ENCODE measurements at regions not wholly inside any gene's neighbourhood (a gene's known extent, or its start where the extent isn't known, plus 50 kb on each side); places are given as distances from the start of the nearest gene placed in this dataset.
"Not testable (repeated sequence)": the region's sequence is repeated elsewhere in the genome, so short reads cannot be mapped to it uniquely, and the experiment has no call there.

GRCh38 chr21:9572782-9573181 lies 948.6 kb upstream of the TPTE start:
- H3K4me1 Mint-ChIP-seq; ATAC-seq (replicated peaks); H3K9me3 Mint-ChIP-seq; H3K4me3 Mint-ChIP-seq; DNase-seq; H3K27ac Mint-ChIP-seq; H3K27me3 Mint-ChIP-seq; H3K36me3 Mint-ChIP-seq: not testable (repeated sequence)

- ATAC-seq (replicated peaks); DNase-seq; H3K36me3 Mint-ChIP-seq; H3K9me3 Mint-ChIP-seq; H3K27me3 Mint-ChIP-seq; H3K27ac Mint-ChIP-seq; H3K4me1 Mint-ChIP-seq; H3K4me3 Mint-ChIP-seq: not testable (repeated sequence)
These were observed 947.9 kb upstream of the TPTE start for GRCh38 chr21:9573528-9573927.

GRCh38 chr21:9579275-9579674 lies 942.1 kb upstream of the TPTE start:
- H3K4me3 Mint-ChIP-seq; DNase-seq; ATAC-seq (replicated peaks); H3K4me1 Mint-ChIP-seq; H3K27me3 Mint-ChIP-seq; H3K36me3 Mint-ChIP-seq; H3K9me3 Mint-ChIP-seq; H3K27ac Mint-ChIP-seq: not testable (repeated sequence)

- not testable (repeated sequence) for H3K27me3 Mint-ChIP-seq; ATAC-seq (replicated peaks); H3K4me3 Mint-ChIP-seq; H3K36me3 Mint-ChIP-seq; H3K27ac Mint-ChIP-seq; H3K9me3 Mint-ChIP-seq; H3K4me1 Mint-ChIP-seq; DNase-seq
These were observed 933.4 kb upstream of the TPTE start for GRCh38 chr21:9587941-9588340.

GRCh38 chr21:9592591-9592990 lies 928.8 kb upstream of the TPTE start:
- H3K27ac Mint-ChIP-seq; DNase-seq; H3K4me1 Mint-ChIP-seq; H3K9me3 Mint-ChIP-seq; ATAC-seq (replicated peaks); H3K27me3 Mint-ChIP-seq; H3K36me3 Mint-ChIP-seq; H3K4me3 Mint-ChIP-seq: not testable (repeated sequence)

- DNase-seq; H3K9me3 Mint-ChIP-seq; H3K27me3 Mint-ChIP-seq; ATAC-seq (replicated peaks); H3K27ac Mint-ChIP-seq; H3K4me3 Mint-ChIP-seq; H3K4me1 Mint-ChIP-seq; H3K36me3 Mint-ChIP-seq: not testable (repeated sequence)
These were observed 927.7 kb upstream of the TPTE start for GRCh38 chr21:9593646-9594045.

GRCh38 chr21:9614011-9614410 lies 907.4 kb upstream of the TPTE start:
- H3K4me3 Mint-ChIP-seq; ATAC-seq (replicated peaks); DNase-seq; H3K27ac Mint-ChIP-seq; H3K36me3 Mint-ChIP-seq; H3K27me3 Mint-ChIP-seq; H3K9me3 Mint-ChIP-seq; H3K4me1 Mint-ChIP-seq: not testable (repeated sequence)

- H3K9me3 Mint-ChIP-seq; DNase-seq; H3K27me3 Mint-ChIP-seq; H3K4me3 Mint-ChIP-seq; ATAC-seq (replicated peaks); H3K27ac Mint-ChIP-seq; H3K36me3 Mint-ChIP-seq; H3K4me1 Mint-ChIP-seq: not testable (repeated sequence)
These were observed 900.1 kb upstream of the TPTE start for GRCh38 chr21:9621121-9621793.

- H3K27ac Mint-ChIP-seq; ATAC-seq (replicated peaks); H3K36me3 Mint-ChIP-seq; H3K4me3 Mint-ChIP-seq; H3K9me3 Mint-ChIP-seq; H3K4me1 Mint-ChIP-seq; DNase-seq; H3K27me3 Mint-ChIP-seq: not testable (repeated sequence)
These were observed 893.3 kb upstream of the TPTE start for GRCh38 chr21:9628051-9628450.

- H3K27ac Mint-ChIP-seq; H3K4me3 Mint-ChIP-seq; H3K36me3 Mint-ChIP-seq; H3K4me1 Mint-ChIP-seq; H3K9me3 Mint-ChIP-seq; DNase-seq; H3K27me3 Mint-ChIP-seq; ATAC-seq (replicated peaks): not testable (repeated sequence)
These were observed 874.0 kb upstream of the TPTE start for GRCh38 chr21:9647409-9647808.

- DNase-seq; H3K36me3 Mint-ChIP-seq; H3K4me1 Mint-ChIP-seq; H3K27me3 Mint-ChIP-seq; H3K9me3 Mint-ChIP-seq; H3K4me3 Mint-ChIP-seq; ATAC-seq (replicated peaks); H3K27ac Mint-ChIP-seq: not testable (repeated sequence)
These were observed 873.1 kb upstream of the TPTE start for GRCh38 chr21:9648331-9648730.

- not testable (repeated sequence) for H3K4me3 Mint-ChIP-seq, H3K27ac Mint-ChIP-seq, H3K27me3 Mint-ChIP-seq, H3K4me1 Mint-ChIP-seq, H3K9me3 Mint-ChIP-seq, DNase-seq, H3K36me3 Mint-ChIP-seq
- ATAC-seq (replicated peaks): peak; percentile 31 to 33
These were observed 872.2 kb upstream of the TPTE start for GRCh38 chr21:9648947-9649720.

GRCh38 chr21:9652819-9653218 lies 868.6 kb upstream of the TPTE start:
- DNase-seq; H3K27me3 Mint-ChIP-seq; ATAC-seq (replicated peaks); H3K27ac Mint-ChIP-seq; H3K4me1 Mint-ChIP-seq; H3K36me3 Mint-ChIP-seq; H3K4me3 Mint-ChIP-seq; H3K9me3 Mint-ChIP-seq: not testable (repeated sequence)

- H3K4me1 Mint-ChIP-seq; H3K36me3 Mint-ChIP-seq; H3K27me3 Mint-ChIP-seq; ATAC-seq (replicated peaks); H3K4me3 Mint-ChIP-seq; DNase-seq; H3K27ac Mint-ChIP-seq: not testable (repeated sequence)
- peaks cover 4 to 11% of the 10 kb centered on the region in 2 donors for H3K9me3 Mint-ChIP-seq
These were observed 866.2 kb upstream of the TPTE start for GRCh38 chr21:9655221-9655620.

- peak in 1 of 2 donors; percentile 26 for ATAC-seq (replicated peaks)
- H3K9me3 Mint-ChIP-seq: not testable (repeated sequence)
These were observed 864.9 kb upstream of the TPTE start for GRCh38 chr21:9656455-9656854.

More at GRCh38 chr21:9656455-9656854, 864.9 kb upstream of the TPTE start:
- not testable (repeated sequence) for H3K4me3 Mint-ChIP-seq, H3K27me3 Mint-ChIP-seq, H3K4me1 Mint-ChIP-seq, H3K27ac Mint-ChIP-seq, DNase-seq, H3K36me3 Mint-ChIP-seq
